Peyer's patch (tissue), 4 donors: ENCODE measurements at regions not wholly inside any gene's neighbourhood (a gene's known extent, or its start where the extent isn't known, plus 50 kb on each side); places are given as distances from the start of the nearest gene placed in this dataset.

Experiments
- CTCF ChIP-seq, 6 experiments: fragments of 450-650 bp in 4 of 6; fragments of 200-600 bp in 2 of 6; sonication (generic) in 1 of 6; IDR thresholded peaks; one replicate each; pipeline ENCODE4 v1.5.1; 2017 to 2019; ENCODE audit warnings: antibody characterized with exemption in 6 of 6, mild to moderate bottlenecking in 3 of 6, moderate library complexity in 1 of 6
- POLR2A ChIP-seq, 2 donors: fragments of 450-650 bp; IDR thresholded peaks; one replicate each; pipeline ENCODE4 v1.5.1; 2017; ENCODE audit warnings: antibody characterized with exemption in 2 of 2, mild to moderate bottlenecking in 2 of 2, moderate library complexity in 2 of 2

GRCh38 chr15:95176794-95177577 is 945.6 kb downstream of the MCTP2 start:
- no peak for TF ChIP-seq CTCF (IDR thresholded peaks at IDR 0.05)
- TF ChIP-seq POLR2A (IDR thresholded peaks at IDR 0.05) = no peak
